GM18861 (cell line): ENCODE measurements at regions not wholly inside any gene's neighbourhood (a gene's known extent, or its start where the extent isn't known, plus 50 kb on each side); places are given as distances from the start of the nearest gene placed in this dataset.

Experiments
- ATAC-seq: cut with Tn5 transposase; IDR thresholded peaks from one replicate; pipeline ENCODE4 v1.9.1; 2021; ENCODE audit not compliant: unreplicated experiment

DNA sequence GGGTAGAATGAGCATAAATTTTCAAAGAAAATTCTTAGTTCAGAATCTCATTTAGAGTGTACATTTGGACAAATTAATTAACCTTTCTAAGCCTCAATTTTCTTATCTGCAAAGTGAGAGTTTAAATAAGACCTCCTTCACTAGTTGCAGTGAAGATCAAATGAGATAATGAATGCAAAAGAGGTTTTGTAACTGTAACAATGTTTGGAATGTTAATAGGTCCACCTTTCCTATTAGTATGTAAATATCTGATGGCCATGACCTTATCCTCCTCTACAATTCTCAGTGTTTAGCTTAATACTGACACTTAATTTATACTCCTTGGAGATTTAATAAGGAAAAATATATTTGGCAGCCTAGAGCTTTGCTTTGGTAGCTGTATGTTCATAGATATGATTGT is 138.8 kb downstream of the GABRG1 start:
- no peak for ATAC-seq

DNA sequence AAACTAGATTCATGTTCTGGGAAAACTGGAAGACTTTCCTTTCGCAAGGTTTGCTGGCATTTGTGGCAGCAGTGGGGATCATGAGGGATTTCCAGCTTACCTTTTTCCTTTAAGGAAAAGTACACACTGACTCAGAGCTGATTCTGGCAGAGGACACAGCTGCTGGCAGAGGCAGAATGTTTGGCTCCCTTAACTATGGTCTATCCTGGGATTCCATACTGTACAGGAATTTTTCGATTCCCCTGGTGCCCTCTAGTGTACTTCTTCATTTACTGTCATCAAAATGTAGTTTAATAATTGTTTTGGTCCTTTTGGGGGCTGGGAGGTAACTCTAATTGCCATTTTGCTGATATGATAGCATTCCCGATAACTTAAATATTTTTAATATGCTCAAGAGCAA is 152.7 kb downstream of the GABRG1 start:
- ATAC-seq, result no peak

DNA sequence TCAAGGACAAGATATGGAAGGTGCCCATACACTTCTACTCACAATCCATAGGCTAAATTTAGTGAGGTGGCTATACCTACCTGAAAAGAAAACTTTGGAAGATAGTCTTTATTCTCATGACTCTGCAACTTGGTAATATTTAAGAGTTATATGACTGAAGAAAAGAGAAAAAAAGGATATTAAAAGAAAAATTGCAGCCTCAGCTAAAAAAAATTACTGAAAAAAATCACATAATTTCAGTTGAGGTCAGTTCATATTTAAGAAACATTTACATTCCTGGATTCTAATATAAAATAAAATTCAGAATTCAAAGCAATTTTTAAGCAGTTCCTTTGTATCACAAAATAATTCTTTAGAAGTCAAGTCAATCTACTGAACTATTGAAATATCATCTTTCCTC is 166.5 kb downstream of the GABRG1 start:
- ATAC-seq, result no peak

DNA sequence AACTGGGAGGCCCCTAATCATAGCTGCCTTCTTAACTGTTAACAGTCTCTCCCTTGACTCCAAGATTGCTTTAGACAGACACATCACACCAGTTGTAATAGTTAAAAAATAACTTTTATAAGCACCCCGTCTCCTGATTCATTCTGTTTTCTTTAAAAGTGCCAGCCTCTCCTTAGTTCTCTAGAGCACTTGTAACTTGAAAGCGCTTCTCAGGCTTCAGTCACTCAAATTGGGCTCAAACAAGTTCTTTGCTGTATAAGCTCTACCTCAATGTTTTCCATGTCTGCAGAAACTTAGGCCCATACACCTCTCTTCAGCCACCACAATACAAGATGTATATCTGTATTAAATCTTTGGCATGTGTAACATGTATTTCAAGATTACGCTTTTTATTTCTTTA is 169.6 kb downstream of the GABRG1 start:
- ATAC-seq, result no peak

DNA sequence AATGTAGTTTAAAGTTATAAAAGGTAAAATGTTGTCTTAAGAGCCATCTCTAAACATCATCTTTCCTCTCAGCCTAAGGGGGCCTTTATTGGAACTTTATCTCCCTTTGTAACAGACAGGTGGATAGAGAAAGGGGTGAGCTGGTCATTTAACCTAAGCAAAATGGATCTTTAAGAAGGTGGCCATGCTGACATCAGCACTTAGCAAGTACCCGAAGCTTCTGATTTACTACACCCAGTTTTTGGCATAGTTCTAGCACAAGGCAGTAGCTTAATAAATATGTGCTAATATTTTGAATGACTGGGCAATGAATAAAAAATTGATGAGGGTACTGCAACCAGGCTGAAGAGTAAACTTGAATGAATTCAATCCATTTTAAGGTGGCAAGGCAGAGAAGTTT is 172.7 kb downstream of the GABRG1 start:
- no peak for ATAC-seq

DNA sequence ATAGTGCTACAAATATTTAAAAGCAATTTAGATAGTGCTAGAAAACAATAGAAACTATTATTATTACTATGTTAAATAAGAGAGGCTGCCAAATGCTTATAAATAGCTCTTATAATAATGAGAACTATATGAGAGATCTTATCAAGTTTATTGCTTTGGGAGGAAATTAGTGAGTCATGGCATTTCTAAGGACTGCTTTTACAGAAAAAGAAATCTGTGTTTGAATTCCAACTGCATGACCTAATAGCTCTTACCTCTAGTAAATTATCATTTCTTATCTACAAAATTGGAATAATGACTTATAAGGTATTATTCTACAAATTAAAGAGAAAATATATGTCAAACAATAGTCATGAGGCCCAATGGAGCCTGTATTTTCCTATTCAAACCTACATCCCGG is 177.2 kb downstream of the GABRG1 start:
- ATAC-seq, result no peak

DNA sequence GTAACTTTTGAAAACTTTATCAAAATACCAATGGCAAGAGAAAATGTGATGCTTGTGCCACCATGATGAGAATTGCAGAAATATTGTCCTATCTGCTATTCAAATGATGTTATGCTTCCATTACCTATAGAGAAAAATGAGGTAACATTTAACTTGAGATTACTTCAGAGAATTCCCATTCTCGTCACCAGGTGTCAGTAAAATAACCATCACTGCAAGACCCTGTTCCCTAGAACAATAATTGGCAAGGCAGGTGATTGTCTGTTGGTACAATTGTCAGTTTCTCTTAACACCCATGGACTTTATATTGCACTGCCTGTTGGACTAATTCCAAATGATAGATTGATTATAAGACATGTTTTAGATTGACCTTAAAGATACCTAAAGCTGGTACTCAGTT is 179.9 kb downstream of the GABRG1 start:
- ATAC-seq, result no peak

DNA sequence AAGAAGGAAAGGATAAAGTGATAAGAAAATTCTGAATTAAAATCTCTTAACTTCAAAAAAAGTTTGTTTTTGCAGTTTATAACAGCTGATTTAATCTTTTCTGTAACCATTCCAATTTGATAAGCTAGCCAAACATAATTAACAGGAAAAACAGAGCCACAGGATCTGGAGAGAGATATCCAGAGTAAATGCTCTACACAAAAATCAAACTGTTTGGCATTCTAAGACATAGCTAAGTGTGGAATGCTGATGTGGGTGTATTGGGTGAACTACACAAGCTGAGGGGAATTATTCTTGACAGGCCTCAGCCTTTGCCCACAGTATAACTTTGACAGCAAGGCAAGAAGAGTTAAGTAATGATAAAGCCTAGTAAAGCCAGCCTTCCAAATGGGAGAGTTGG is 184.8 kb downstream of the GABRG1 start:
- ATAC-seq, result no peak

DNA sequence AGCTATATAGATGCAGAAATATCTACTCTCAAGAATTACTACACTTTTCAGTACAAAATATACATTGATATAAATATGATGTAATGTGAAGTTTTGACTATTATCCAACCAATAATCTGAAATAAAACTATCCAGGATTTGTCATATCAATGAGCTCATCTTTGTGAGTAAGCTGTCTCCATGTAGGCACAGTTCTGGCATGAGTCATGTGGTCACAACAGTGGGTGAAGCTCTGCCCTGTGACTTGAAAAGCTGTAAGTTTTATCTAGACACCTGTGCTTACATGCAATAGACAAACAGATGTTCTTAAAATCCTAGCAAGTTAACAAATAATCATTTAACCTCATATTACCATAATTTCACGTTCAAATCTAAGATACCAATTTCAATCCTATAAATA is 192.7 kb downstream of the GABRG1 start:
- ATAC-seq, result no peak

DNA sequence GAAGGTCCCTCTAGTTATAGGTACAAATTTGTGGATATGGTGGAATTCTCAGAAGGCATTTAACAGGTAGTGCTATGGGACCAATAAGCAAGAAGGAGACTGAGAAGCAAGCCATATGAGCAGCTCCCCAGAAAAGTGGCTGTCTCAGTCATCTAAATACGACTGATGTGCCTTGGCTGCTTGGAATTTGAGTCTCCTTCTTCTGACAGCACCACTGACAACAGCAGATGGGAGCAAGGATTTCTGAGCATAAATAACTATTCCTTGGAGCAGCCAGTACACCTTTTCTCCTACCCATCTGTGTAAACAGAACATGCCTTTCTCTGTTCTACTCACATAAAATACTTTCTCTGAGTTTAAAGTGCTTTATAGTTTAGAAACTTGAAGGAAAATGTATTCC is 196.2 kb downstream of the GABRG1 start:
- no peak for ATAC-seq

DNA sequence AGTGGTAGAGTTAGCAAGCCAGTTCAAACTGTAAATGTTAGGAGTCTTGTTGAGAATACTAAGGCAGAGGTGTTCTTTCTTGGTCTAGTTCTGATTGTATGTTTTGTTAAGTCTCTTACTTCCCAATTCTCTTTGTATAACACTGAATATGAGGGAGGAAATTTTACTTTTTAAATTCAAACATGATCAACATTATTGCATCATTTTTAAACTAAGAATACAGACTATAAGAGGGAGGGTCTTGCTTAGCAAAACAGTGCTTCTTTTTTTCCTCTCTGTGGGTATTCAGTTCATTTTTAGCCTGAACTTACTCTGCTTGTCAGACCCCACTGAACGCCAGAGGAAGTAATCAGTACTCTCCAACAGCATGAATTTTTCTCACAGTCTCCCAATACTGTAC is 198.0 kb downstream of the GABRG1 start:
- no peak for ATAC-seq

DNA sequence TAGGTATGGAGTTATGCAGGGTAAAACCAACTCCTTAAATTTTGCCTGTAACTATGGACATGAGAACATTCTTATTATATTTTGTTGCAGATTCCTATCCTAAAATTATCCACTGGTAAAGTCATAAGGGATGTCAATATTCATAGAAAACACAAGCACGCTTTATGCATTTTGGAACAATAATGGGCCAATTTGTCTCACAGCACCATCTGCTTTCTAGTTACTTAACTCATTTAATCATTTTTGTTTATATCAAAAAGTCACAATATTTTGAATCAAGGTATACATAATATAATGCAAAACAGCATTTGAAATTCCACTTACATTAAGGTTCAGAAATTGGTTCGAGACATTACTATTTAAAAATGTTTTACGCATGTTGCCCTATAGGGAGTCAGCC is 203.0 kb downstream of the GABRG1 start:
- ATAC-seq, result no peak

DNA sequence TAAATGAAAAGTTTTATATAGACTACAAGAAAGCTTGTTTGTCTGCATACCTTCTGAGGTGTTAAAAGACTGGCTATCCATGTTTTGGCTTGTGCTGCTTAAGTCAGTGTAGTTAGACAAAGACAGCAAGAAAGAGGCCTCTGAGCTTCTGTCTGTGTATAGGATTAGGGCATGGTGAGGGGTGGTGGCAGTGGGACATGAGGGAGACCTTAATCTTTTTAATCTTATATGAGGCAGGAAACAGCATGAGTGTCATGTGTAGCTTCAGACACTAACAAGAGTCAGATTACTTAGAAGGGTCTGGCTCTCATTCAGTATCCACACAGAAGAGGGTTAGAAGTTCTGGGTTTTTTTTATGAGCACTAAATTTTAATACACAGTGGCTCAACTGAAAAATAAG is 213.3 kb downstream of the GABRG1 start:
- ATAC-seq, result no peak

DNA sequence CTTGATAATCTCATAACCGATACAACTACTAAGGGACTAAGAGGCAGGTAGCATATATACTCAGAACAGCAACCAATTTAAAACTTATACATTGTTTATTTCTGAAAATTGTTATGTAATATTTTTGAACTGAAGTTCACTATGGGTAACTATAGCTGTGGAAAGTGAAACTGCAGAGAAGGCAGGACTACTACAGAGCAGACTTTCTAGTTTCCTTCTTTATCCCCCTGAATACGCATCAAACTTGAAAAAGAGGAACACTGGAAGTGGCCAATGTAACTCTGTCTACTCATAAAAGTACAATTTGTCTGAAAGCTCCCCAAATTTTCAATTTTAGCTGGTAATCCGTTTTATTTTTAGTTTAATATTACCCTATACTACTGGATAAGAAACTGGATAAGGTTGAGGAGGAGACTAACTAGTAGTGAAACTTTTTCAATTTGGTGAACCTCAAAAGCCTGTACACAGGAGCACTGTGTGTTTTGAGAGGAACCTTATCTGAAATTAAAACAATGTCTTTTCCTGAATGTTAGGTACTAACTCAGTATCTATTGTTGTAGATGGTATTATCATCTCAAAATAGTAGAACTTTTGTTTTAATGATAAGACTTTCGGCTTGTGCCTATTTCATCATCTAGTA is 225.8 kb downstream of the GABRG1 start:
- ATAC-seq, result no peak

DNA sequence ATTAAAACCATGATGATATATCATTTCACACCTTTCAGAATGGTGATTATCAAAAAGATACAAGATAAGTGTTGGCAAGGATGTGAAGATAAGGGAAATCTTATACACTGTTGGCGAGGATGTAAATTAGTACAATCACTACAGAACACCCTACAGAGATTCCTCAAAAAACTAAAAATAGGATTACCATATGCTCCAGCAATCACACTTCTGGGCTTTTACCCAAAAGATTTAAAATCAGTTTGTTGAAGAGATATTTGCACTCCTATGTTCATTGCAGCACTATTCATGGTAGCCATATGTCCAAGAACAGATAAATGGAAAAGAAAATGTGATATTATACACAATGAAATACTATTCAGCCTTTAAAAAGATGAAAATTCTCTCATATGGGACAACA is 240.4 kb downstream of the GABRG1 start:
- ATAC-seq, result no peak

DNA sequence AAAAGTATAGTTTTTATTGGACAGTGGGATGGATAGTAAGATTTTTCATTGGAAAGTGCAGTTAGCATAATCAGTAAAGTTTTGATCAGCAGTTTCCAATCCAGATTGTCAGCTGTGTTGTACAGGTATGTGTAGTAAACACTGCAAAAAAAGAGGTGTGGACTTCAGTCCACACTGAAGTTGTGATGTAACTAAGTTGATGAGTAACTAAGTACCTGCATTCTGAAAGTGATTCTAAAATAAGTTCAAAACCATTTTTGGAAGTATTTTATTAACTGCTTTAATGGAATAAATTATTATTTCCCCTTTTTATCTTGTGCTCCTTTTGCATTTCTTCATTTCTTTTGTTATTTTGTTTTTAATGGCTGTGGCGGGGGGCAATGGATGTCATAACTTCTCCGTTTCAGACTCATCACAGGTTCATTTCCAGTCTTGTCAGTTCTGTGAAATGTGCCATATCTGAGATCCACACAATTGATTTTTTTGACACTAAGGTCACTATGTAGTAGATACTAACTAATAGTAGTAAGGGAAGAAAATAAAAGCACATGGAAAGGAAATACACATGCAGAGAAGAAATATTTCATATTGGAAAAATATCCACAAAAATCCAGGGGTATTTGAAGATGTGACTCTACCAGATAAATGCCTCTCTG is 247.5 kb downstream of the GABRG1 start:
- no peak for ATAC-seq

DNA sequence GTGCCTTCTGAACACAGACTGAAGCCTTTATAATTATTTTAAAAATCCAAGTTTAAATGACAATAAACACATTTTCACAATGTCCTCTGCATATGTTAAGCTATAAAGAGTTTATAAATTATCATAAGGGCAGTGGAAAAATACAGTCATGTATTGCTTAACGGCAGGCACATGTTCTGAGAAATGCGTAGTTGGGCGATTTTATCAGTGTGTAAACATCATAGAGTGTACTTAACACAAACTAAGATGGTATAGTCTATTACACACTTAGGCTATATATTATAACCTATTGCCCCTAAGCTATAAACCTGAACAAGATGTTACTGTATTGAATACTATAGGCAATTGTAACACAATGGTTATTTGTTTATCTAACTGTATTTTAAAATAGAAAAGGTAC is 254.7 kb downstream of the GABRG1 start:
- no peak for ATAC-seq

DNA sequence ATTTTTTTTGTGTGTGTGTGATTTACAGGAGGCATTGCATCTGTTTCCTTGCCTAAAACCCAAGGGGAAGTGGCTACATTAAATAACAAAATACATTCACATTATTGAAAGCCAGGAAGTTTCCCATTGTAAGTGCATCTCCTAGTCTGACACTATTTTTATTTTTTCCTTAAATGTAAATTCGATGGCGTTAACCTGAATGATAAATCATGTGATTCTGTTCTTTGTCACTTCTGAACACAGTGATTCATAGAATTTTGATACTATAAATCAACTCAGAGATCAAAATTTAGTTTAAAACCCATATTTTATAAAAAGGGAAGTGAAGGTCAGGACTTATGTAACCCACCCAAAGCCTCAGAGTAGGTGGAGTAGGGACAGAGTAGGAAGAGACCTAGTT is 258.1 kb downstream of the GABRG1 start:
- ATAC-seq, result no peak

DNA sequence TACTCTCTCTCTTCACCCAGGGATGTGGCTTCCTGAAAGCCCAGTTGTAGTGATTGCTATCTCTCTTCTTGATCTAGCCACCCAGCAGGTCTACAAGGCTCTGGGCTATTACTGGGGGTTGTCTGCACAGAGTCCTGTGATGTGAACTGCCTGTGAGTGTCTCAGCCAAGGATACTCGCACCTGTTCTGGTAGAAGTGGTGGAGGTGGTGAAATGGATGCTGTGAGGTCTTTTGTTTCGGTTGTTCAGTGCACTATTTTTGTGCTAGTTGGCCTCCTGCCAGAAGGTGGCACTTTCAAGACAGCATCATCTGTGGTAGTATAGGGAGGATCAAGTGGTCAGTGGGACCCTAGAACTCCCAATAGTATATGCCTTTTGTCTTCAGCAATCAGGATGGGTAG is 268.0 kb downstream of the GABRG1 start:
- no peak for ATAC-seq

DNA sequence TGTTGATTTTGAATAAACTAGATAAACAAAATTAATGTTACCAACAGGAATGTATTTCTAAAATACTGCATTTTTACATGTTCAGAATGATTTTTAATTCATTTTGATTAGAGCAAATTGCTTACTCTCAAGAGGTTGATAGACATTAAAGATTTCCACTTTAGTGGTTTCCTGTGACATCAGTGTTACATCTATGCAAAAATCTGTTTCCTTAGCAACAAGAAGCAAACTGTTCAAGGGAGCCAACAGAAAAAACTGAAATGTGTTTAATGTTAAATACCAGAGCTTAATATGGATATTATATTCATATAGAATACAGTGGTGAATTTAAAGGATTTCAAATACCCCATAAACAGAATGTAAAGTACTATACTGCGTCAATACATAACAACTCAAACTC is 277.8 kb downstream of the GABRG1 start:
- no peak for ATAC-seq

DNA sequence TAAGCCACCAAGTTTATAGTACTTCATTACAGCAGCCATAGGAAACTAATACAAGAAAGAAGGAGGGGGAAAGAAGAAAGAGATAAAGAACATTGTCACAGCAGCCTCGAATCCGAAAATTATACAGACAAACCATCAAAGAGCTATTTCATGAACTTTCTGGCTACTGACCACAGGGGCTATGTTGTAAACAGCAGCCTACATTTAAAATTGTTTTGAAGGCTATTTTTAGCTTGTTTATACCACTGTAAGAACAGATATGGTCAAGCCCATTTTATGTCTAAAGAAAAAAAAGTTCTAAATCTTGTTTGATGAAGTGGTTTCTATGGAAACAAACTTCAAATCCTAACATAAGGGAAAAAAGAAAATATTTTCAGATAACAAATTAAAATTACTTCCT is 282.1 kb downstream of the GABRG1 start:
- no peak for ATAC-seq

DNA sequence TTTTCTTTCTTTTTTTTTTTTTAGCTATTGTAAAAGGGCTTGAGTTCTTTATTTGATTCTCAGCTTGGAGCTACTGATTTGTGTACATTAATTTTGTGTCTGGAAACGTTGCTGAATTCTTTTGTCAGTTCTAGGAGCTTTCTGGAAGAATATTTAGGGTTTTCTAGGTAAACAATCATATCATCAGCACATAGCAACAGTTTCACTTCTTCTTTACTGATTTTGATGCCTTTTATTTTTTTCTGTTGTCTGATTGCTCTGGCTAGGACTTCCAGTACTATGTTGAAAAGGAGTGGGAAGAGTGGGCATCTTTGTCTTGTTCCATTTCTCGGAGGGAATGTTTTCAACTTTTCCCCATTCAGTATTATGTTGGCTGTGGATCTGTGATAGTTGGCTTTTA is 292.2 kb downstream of the GABRG1 start:
- ATAC-seq, result no peak

DNA sequence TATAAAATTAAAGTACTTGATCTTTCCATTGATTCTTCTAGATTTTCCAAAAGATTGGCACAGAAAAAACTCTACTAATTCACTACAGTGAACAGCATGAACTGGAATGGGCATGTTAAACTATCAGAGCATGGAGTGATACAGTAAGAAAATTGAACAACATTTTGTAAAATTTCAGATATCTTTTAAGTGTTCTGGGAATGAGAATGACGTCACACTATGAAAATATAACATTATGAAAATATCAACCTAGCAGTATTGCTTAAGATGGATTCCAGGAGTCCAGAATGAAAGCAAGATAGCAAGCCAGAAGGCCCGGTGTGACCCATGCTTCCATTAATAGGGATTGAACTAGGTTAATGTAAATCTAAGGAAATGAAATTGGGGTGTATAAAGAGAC is 319.9 kb downstream of the GABRG1 start:
- no peak for ATAC-seq
